ENCODE measurements at regions not wholly inside any gene's neighbourhood (a gene's known extent, or its start where the extent isn't known, plus 50 kb on each side); places are given as distances from the start of the nearest gene placed in this dataset.
A peak's percentile ranks its signal among the peaks of the same experiment; 100 is the strongest.

- DNase-seq: no peak
Measured at GRCh38 chr5:61596265-61596664, 264.2 kb downstream of the ZSWIM6 start.

DNA sequence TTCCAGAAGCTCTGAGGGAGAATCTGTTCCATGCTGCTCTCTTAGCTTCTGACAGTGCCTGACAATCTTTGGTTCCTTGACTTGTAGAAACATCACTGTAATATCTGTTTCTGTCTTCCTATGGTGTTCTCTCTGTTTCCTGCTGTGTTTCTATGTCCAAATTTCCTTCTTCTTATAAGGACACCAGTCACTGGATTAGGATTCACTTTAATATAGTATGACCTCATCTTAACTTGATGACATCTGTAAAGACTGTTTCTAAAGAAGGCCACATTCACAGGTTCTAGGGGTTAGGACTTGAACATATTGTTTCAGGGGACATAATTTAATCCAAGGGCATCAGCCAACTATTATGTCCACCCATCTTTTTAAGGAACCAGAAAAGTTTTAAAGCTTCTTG, 265.6 kb downstream of the ZSWIM6 start:
- DNase-seq: no peak

GRCh38 chr5:61598126-61598525, 266.1 kb downstream of the ZSWIM6 start:
- no peak for DNase-seq

DNA sequence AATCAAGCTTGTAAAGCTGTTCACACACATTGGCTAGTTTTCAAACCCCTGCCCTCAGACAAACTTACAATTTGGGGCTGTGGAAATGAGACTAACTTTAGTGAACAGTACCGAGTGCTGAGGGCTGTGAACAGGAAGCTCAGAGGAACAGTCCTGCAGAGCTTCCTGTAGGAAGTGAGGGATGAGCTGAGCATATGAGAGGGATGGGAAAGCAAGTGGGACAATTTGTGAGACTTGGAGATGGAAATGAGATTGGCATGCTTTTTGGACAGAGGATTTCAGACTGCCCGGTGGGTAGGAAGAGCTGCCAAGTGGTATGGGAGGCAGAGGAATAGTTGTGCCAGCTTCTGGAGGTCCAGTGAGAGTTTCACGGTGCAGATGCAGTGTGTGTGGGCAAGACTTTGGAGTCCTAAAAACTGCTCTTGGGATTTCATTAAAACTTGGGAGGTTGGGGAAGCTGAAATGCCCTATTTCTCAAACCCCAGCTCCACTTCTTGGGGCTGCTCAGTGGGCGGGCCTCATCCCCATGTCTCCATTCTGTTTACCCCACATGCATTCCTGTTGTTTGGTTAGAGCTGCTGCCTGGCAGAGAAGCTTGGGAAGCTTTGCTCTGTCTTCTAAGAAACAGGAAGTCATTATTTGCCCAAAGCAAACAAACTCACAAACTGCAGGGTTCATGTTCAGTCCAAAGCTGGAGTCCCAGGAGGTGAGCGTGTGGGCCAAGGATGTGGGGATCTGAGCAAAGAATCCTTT, 267.5 kb downstream of the ZSWIM6 start:
- DNase-seq: peak in 1 of 58 donors; percentile 23

DNA sequence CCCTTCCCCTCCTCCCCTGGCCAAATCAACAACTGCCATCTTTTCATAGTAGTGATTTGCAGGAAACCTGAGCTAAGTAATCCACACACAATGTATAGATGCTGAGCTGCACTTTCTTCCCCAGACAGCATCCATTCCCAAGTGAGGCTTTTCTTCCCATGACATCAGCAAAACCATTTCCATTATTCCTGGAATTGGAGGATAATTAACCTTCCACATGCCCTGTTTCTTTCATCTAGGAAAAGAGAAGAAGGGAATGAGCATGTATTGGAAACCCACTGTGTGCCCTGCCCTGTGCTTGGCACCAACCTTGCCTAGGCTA, 268.0 kb downstream of the ZSWIM6 start:
- no peak for DNase-seq

GRCh38 chr5:61600945-61601511, 269.0 kb downstream of the ZSWIM6 start:
- no peak for DNase-seq

DNA sequence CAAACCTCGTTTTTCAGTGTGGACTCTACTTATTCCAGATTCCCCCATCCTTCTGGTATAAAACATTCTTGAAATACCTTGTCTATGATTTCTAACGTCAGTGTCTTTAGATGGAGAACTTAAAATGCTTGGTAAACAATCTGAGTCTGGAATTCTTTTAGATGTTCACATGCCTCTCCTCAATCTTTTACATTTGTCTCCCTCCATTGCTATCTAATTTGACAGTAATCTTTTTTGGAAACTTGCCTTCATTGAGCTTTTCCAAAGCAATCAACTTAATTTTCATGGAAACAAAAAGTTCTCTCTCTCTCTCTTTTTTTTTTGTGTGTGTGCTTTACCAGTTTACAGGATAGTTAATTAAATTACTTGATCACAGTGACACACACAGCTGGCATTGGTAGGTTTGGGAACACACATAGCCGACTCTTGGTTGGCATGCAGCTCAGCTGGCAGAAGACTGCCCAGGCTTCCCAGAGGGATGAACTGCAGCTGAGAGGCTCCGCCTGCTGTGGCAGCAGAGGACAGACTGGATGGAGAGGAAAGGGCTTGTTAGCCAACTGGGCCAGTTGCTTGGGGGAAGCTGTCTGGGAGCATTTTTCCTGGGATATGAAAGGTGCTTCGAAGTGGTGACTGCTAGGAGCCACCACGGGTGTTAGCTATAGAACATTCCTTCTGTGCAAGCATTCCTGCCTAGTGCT, 271.3 kb downstream of the ZSWIM6 start:
- peak in 52 of 58 donors; percentile 16 to 85 (median 62) for DNase-seq

GRCh38 chr5:61604076-61605025, 272.3 kb downstream of the ZSWIM6 start:
- no peak for DNase-seq

- DNase-seq: no peak
Measured at GRCh38 chr5:61609840-61610677, 278.0 kb downstream of the ZSWIM6 start.

DNA sequence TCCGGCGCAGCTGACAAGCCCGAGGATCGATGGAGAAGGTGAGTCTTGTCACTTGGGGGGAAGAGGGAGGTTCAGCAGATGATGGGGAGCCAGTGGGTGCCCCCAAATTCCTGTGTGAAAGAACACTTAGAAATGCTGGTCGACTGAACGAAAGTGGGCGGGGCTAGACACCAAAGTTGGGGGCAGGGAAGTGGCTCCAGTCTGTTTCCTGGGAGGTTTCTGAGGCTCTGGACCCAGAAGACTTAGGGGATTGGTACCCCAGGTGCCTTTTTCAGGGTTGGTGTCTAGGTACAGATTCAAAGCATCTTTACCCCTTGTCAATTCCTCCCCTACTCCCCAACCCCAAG, 278.6 kb downstream of the ZSWIM6 start:
- no peak for DNase-seq

GRCh38 chr5:61612431-61612830, 280.4 kb downstream of the ZSWIM6 start:
- no peak for DNase-seq

DNA sequence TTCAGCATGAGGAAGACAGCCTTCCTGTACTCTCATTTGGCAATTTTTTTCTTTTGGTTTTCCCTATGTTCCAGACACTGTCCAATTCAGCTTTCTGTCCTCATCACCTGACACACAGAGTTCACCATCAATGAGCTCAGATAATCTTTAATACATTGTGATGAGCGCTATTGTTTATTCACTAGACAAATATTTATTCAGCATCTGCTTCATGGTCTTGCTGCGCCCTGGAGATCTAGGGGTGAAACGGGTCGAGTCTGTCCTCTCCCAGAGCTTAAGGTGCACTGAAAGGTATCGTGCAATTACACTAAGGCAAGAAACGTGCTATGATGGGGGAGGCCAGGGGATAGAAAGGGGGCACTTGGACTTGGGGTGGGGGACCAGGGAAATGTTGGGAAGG, 281.6 kb downstream of the ZSWIM6 start:
- DNase-seq: no peak

DNA sequence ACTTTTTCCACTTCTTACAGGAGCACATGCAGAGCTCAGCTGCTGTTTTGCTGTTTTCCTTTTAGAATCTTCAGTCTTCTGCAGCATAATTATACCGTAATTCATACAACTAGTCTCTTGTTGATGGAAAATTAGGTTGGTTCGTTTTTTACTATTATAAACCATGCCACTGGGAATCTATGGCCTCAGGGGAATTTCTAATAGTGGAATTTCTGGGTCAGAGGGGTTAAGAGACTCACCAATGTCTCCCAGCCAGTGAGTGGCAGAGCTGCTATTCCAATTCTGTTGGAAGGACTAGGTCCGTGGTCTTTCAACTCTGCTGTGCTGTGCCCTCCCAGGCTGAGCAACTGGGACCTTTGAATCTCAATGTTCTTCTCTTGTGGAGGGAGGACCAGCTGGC, 282.5 kb downstream of the ZSWIM6 start:
- DNase-seq: no peak

DNA sequence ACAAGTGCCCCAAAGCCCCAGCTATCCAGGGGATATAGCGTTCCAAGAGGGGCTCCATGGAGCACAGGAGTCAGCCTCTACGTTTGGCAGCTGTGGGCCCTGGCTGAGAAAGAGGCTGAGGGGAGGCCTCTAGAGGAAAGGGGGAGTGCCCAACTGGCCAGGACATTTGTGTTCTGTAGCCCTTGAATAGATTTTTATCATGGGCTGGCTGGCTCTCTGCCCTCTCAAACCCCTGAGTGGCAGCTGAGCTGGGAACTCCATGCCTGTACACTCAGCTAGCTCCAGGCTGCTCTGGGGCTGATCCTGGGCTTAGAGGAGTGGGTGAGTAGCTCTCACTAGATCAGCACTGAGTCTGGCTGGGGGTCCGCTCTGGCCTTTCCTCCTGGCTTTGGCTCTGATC, 285.0 kb downstream of the ZSWIM6 start:
- DNase-seq: peak in 5 of 58 donors; percentile 14 to 38 (median 25)

DNA sequence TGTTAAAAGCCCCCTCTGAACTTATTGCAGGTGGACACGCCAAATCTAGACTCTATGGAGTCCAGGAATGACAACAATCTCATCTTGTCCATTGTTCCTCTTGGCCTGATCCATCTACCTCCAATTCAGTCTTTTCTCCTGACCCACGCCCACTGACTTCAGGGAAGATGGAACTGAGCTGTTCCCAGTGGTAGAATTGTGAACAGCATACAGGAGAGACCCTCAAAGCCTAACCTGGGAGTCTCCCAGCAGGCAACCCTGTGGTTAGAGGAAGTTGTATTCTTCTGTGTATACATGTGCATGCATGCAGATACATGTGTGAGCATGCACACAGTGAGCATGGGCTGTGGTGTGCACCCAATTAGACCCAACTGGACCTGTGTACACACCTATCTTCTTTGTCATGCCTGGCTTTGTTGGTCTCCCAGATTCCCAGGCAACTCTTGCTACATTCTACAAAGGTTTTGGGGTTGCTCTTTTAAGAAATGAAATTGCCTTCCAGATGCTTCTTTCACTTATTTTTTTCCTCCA, 286.0 kb downstream of the ZSWIM6 start:
- DNase-seq: no peak

- DNase-seq: no peak
Measured at GRCh38 chr5:61618577-61618976, 286.5 kb downstream of the ZSWIM6 start.

GRCh38 chr5:61619289-61619688, 287.2 kb downstream of the ZSWIM6 start:
- no peak for DNase-seq

GRCh38 chr5:61619777-61620518, 287.9 kb downstream of the ZSWIM6 start:
- DNase-seq: peak in 40 of 58 donors; percentile 14 to 81 (median 44)

- DNase-seq: peak in 22 of 58 donors; percentile 23 to 87 (median 61)
Measured at GRCh38 chr5:61620699-61621182, 288.7 kb downstream of the ZSWIM6 start.
